ENCODE measurements at regions not wholly inside any gene's neighbourhood (a gene's known extent, or its start where the extent isn't known, plus 50 kb on each side); places are given as distances from the start of the nearest gene placed in this dataset.

- H3K27me3 ChIP-seq (ENCODE audit: control insufficient read depth, insufficient read depth, low read length) = no peaks in the 10 kb centered on the region
- no peaks in the 10 kb centered on the region for H3K27me3 Mint-ChIP-seq (ENCODE audit: low read depth in 2 of 2)
- H3K9me3 Mint-ChIP-seq = peaks cover 10 to 18% of the 10 kb centered on the region in 2 donors
- TF ChIP-seq, protein P1, sequence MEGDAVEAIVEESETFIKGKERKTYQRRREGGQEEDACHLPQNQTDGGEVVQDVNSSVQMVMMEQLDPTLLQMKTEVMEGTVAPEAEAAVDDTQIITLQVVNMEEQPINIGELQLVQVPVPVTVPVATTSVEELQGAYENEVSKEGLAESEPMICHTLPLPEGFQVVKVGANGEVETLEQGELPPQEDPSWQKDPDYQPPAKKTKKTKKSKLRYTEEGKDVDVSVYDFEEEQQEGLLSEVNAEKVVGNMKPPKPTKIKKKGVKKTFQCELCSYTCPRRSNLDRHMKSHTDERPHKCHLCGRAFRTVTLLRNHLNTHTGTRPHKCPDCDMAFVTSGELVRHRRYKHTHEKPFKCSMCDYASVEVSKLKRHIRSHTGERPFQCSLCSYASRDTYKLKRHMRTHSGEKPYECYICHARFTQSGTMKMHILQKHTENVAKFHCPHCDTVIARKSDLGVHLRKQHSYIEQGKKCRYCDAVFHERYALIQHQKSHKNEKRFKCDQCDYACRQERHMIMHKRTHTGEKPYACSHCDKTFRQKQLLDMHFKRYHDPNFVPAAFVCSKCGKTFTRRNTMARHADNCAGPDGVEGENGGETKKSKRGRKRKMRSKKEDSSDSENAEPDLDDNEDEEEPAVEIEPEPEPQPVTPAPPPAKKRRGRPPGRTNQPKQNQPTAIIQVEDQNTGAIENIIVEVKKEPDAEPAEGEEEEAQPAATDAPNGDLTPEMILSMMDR (IDR thresholded peaks at IDR 0.05) = no peak
- H3K36me3 Mint-ChIP-seq = no peaks in the 10 kb centered on the region
- H3K27ac ChIP-seq (ENCODE audit: low read length) = no peak overlapping the region
- DNase-seq = no peak
- WGBS (ENCODE audit: insufficient coverage) = 52% methylated on average over 3 of the region's 3 CpGs
- H3K9me3 ChIP-seq (ENCODE audit: control insufficient read depth, insufficient read depth, low read length) = peaks cover under 1% of the 10 kb centered on the region
- H3K4me3 ChIP-seq (ENCODE audit: low read length) = no peak overlapping the region
- ATAC-seq = no peak
- H3K27ac Mint-ChIP-seq = no peak overlapping the region
- no peaks in the 10 kb centered on the region for H3K4me1 Mint-ChIP-seq
- no peaks in the 10 kb centered on the region for H3K4me1 ChIP-seq (ENCODE audit: control insufficient read depth, insufficient read depth, low read length)
- intact Hi-C loops (cut with micrococcal nuclease) = no loop called here
- no peak overlapping the region for H3K4me3 Mint-ChIP-seq
- H3K36me3 ChIP-seq (ENCODE audit: control insufficient read depth, insufficient read depth, low read length) = no peaks in the 10 kb centered on the region
These were observed 613.2 kb upstream of the SLITRK5 start for GRCh38 chr13:87057807-87058520.

DNA sequence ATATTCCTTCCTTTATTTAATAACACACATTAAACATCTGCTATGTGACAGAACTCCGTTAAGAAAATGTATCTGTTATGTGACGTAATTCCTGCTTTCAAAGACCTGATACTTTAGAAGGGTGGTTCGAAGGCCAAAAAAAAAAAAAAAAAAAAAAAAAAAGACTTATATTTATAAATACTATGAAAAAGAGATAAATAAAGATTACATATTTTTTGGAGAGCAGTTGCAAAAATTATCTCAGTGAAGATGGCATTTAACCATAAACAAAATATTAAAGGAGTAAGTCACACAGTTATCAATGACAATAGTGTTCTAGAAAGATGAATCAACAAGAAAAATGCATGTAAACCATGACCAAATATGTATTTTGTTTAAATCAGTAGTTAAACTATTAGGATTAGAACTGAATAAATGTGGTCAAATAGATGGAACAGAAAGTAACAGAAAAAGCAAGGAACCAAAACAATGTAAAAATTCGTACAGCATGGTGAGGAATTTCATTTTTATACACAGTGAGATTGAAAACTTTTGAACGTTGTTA lies 612.3 kb upstream of the SLITRK5 start:
- H3K9me3 Mint-ChIP-seq = peaks cover 11 to 14% of the 10 kb centered on the region in 2 donors
- intact Hi-C loops (cut with micrococcal nuclease) = no loop called here
- DNase-seq = no peak
- H3K4me1 Mint-ChIP-seq = no peaks in the 10 kb centered on the region
- no peaks in the 10 kb centered on the region for H3K36me3 Mint-ChIP-seq
- no peak overlapping the region for H3K4me3 Mint-ChIP-seq
- H3K27ac ChIP-seq (ENCODE audit: low read length) = no peak overlapping the region
- no peak overlapping the region for H3K27ac Mint-ChIP-seq
- TF ChIP-seq, protein P1 (IDR thresholded peaks at IDR 0.05) = no peak
- 37% methylated on average over 2 of the region's 5 CpGs for WGBS (ENCODE audit: insufficient coverage)
- no peaks in the 10 kb centered on the region for H3K27me3 Mint-ChIP-seq (ENCODE audit: low read depth in 2 of 2)
- no peak overlapping the region for H3K4me3 ChIP-seq (ENCODE audit: low read length)
- peaks cover 2% of the 10 kb centered on the region for H3K9me3 ChIP-seq (ENCODE audit: control insufficient read depth, insufficient read depth, low read length)
- no peak for ATAC-seq
- no peaks in the 10 kb centered on the region for H3K4me1 ChIP-seq (ENCODE audit: control insufficient read depth, insufficient read depth, low read length)
- no peaks in the 10 kb centered on the region for H3K36me3 ChIP-seq (ENCODE audit: control insufficient read depth, insufficient read depth, low read length)
- H3K27me3 ChIP-seq (ENCODE audit: control insufficient read depth, insufficient read depth, low read length) = no peaks in the 10 kb centered on the region

DNA sequence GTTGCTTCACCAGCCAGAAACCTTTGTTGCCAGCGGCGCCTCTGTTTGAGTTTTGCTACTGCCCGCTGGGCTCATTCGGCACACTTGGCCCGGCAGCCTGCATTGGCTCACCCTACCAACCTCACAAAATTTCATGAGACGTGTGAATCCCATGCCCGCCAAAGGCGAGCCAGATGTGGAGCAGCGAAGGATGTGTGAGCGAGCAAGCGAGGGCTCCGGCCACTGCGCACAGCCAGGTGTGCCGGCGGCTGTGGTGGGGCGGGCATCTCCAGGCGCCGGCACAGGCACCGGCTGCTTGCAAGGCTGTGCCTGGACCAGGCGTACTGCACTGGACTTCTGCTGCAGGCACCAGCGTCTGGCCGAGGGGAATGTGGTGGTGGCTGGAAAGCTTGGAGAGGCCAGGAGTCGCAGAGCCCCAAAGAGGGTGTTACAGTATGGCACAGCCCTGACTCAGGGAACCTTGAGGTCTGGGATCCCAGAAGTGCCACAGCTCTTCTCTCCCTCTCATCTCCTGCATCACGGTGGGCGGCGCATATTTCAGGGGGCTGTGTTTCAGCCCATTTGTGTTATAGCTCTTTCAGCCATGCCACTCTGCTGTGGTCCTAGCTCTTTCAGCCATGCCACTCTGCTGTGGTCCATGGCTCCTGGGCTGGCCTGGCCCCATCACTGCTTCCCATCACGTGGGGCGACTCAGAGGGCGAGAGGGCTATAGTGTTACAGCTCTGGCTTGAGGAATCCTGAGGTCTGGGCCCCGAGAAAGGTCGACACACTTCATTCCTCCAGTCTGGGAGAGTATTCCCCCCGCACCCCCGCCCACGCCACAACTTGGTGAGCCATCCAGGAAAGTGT lies 592.0 kb upstream of the SLITRK5 start:
- WGBS (ENCODE audit: insufficient coverage) = 94% methylated on average over 34 of the region's 34 CpGs
- H3K27me3 ChIP-seq (ENCODE audit: control insufficient read depth, insufficient read depth, low read length) = no peaks in the 10 kb centered on the region
- Mint-ChIP-seq H3K9me3 (peaks cover 5 to 10% of the 10 kb centered on the region in 2 donors), H3K4me1 (no peaks in the 10 kb centered on the region), H3K27ac (no peak overlapping the region), H3K27me3 (ENCODE audit: low read depth in 2 of 2) (no peaks in the 10 kb centered on the region), H3K36me3 (no peaks in the 10 kb centered on the region), H3K4me3 (no peak overlapping the region)
- no peak overlapping the region for H3K4me3 ChIP-seq (ENCODE audit: low read length)
- ATAC-seq = no peak
- no peaks in the 10 kb centered on the region for H3K36me3 ChIP-seq (ENCODE audit: control insufficient read depth, insufficient read depth, low read length)
- no peaks in the 10 kb centered on the region for H3K4me1 ChIP-seq (ENCODE audit: control insufficient read depth, insufficient read depth, low read length)
- DNase-seq = no peak
- intact Hi-C loops (cut with micrococcal nuclease) = no loop called here
- TF ChIP-seq, protein P1 (IDR thresholded peaks at IDR 0.05) = no peak
- H3K27ac ChIP-seq (ENCODE audit: low read length) = no peak overlapping the region
- peaks cover 14% of the 10 kb centered on the region for H3K9me3 ChIP-seq (ENCODE audit: control insufficient read depth, insufficient read depth, low read length)
